CD14-positive monocyte (primary cell): ENCODE measurements at regions not wholly inside any gene's neighbourhood (a gene's known extent, or its start where the extent isn't known, plus 50 kb on each side); places are given as distances from the start of the nearest gene placed in this dataset.

Experiments
- DNase-seq, 3 donors: peaks; one replicate each; pipeline ENCODE4 v3.0.0-alpha.2; 2011 to 2022
- H2AFZ ChIP-seq: 2 replicates; pipeline ENCODE4 v1.6.0; 2012; ENCODE audit warnings: mild to moderate bottlenecking, low read depth, low read length, inconsistent platforms; ENCODE audit not compliant: insufficient read depth, poor library complexity, severe bottlenecking
- H3K27ac ChIP-seq, 2 donors: 1 replicate in 1 of 2; 2 replicates in 1 of 2; pipeline ENCODE4 v1.5.1; 2012 to 2013; ENCODE audit warnings: low read length in 2 of 2, control low read depth in 1 of 2, inconsistent platforms in 1 of 2, low read depth in 1 of 2, mild to moderate bottlenecking in 1 of 2
- H3K27me3 ChIP-seq, 2 donors: one replicate each; pipeline versions ENCODE4 v1.6.0 to v1.6.1; 2011 to 2013; ENCODE audit warnings: low read length in 2 of 2; ENCODE audit not compliant: control insufficient read depth in 2 of 2, insufficient read depth in 2 of 2
- H3K36me3 ChIP-seq, 2 donors: replicated peaks in 1 of 2; 1 replicate in 1 of 2; 2 replicates in 1 of 2; pipeline versions ENCODE4 v1.5.1 to v1.6.1; 2012 to 2013; ENCODE audit warnings: low read length in 2 of 2, control low read depth in 1 of 2, inconsistent platforms in 1 of 2, mild to moderate bottlenecking in 1 of 2; ENCODE audit not compliant: insufficient read depth in 2 of 2, control insufficient read depth in 1 of 2
- H3K4me1 ChIP-seq, 2 donors: 1 replicate in 1 of 2; 2 replicates in 1 of 2; pipeline versions ENCODE4 v1.5.1 to v1.6.1; 2012 to 2013; ENCODE audit warnings: low read length in 2 of 2, control low read depth in 1 of 2, inconsistent platforms in 1 of 2, mild to moderate bottlenecking in 1 of 2, moderate library complexity in 1 of 2; ENCODE audit not compliant: insufficient read depth in 2 of 2, control insufficient read depth in 1 of 2
- H3K4me2 ChIP-seq: replicated peaks from 2 replicates; pipeline ENCODE3; 2012; ENCODE audit warnings: low read length, moderate library complexity, mild to moderate bottlenecking; ENCODE audit not compliant: poor library complexity, severe bottlenecking; ENCODE audit errors: extremely low read depth
- H3K4me3 ChIP-seq, 3 experiments: fragments of 200-600 bp in 1 of 3; sonication (generic) in 1 of 3; replicated peaks in 1 of 3; 1 replicate in 2 of 3; 2 replicates in 1 of 3; pipeline ENCODE4 v1.5.1; 2011 to 2013; ENCODE audit warnings: low read length in 3 of 3, mild to moderate bottlenecking in 3 of 3, control low read depth in 2 of 3, low read depth in 2 of 3, inconsistent platforms in 1 of 3, moderate library complexity in 1 of 3
- H3K79me2 ChIP-seq: 2 replicates; pipeline ENCODE4 v1.6.0; 2012; ENCODE audit warnings: mild to moderate bottlenecking, control low read depth, inconsistent platforms, low read length, moderate library complexity; ENCODE audit not compliant: insufficient read depth
- H3K9ac ChIP-seq: 2 replicates; pipeline ENCODE4 v1.6.0; 2017; ENCODE audit warnings: low read length, mild to moderate bottlenecking; ENCODE audit not compliant: insufficient read depth, poor library complexity, severe bottlenecking
- H3K9me3 ChIP-seq, 2 donors: replicated peaks in 1 of 2; 1 replicate in 1 of 2; 2 replicates in 1 of 2; pipeline versions ENCODE4 v1.5.1 to v1.6.1; 2012 to 2013; ENCODE audit warnings: low read length in 2 of 2, control low read depth in 1 of 2; ENCODE audit not compliant: control insufficient read depth in 1 of 2, insufficient read depth in 1 of 2
- H4K20me1 ChIP-seq: 2 replicates; pipeline ENCODE4 v1.6.0; 2012; ENCODE audit warnings: mild to moderate bottlenecking, low read length, control low read depth, moderate library complexity; ENCODE audit not compliant: insufficient read depth
- H3K27ac Mint-ChIP-seq, 7 donors: one replicate each; pipeline ENCODE4 v1.8.0; 2020; ENCODE audit warnings: mild to moderate bottlenecking in 7 of 7, mixed read lengths in 7 of 7, moderate library complexity in 6 of 7, inconsistent platforms in 2 of 7
- H3K27me3 Mint-ChIP-seq, 3 donors: one replicate each; pipeline ENCODE4 v1.8.0; 2021 to 2022; ENCODE audit warnings: low read depth in 3 of 3, mild to moderate bottlenecking in 3 of 3, mixed read lengths in 3 of 3, moderate library complexity in 3 of 3, inconsistent platforms in 1 of 3
- H3K36me3 Mint-ChIP-seq, 2 donors: one replicate each; pipeline ENCODE4 v1.8.0; 2020; ENCODE audit warnings: mixed read lengths in 2 of 2, inconsistent platforms in 1 of 2, mild to moderate bottlenecking in 1 of 2
- H3K4me1 Mint-ChIP-seq: one replicate; pipeline ENCODE4 v1.8.0; 2020; ENCODE audit warnings: mild to moderate bottlenecking, mixed read lengths
- H3K4me3 Mint-ChIP-seq, 2 donors: one replicate each; pipeline ENCODE4 v1.8.0; 2020; ENCODE audit warnings: mild to moderate bottlenecking in 2 of 2, mixed read lengths in 2 of 2, moderate library complexity in 1 of 2
- H3K9me3 Mint-ChIP-seq, 7 donors: one replicate each; pipeline ENCODE4 v1.8.0; 2020 to 2022; ENCODE audit warnings: mixed read lengths in 7 of 7, mild to moderate bottlenecking in 6 of 7, moderate library complexity in 6 of 7, inconsistent platforms in 2 of 7
- CTCF ChIP-seq: fragments of 200-600 bp; IDR thresholded peaks from one replicate; pipeline ENCODE4 v1.8.0; 2022; ENCODE audit warnings: antibody characterized with exemption, mild to moderate bottlenecking
- WGBS: methylation state at CpG from one replicate; pipeline ENCODE4 v1.1.5; 2013; ENCODE audit warnings: missing lambda C conversion rate; ENCODE audit not compliant: insufficient coverage; 5-methylcytosine and 5-hydroxymethylcytosine counted together
- intact Hi-C, 2 donors: fragments of 100-400 bp; cut with micrococcal nuclease; formaldehyde crosslinking; loops; one replicate each; pipeline versions ENCODE4 v1.15.0 to v1.15.1; 2023

DNA sequence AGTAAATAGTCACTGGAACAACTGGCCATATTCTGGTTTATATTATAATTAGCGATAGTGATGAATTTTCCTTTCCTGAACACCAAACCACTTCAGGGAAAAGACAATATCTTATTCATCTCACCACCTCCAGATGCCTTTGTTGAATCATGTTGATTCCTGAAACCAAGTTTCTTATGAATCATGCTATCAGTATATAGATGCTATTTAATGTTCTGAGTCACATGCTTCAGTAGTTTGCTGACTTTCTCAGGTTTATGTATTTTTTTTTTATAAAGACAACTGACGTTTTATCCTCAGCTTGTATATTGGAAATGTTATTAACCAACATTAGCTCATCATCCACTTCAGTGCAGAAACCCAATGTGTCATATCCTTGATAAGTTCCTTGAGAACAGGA is 710.2 kb upstream of the POU3F2 start:
- Mint-ChIP-seq H3K4me1 (no peaks in the 10 kb centered on the region), H3K27me3 (peaks cover 0 to 2% (median 1%) of the 10 kb centered on the region in 3 donors), H3K27ac (no peak overlapping the region), H3K36me3 (no peaks in the 10 kb centered on the region), H3K9me3 (peaks cover 0 to 1% (median 0%) of the 10 kb centered on the region in 7 donors), H3K4me3 (no peak overlapping the region)
- H3K4me3 ChIP-seq = no peak overlapping the region
- H3K36me3 ChIP-seq = no peaks in the 10 kb centered on the region
- no peaks in the 10 kb centered on the region for H4K20me1 ChIP-seq
- H3K4me1 ChIP-seq = no peaks in the 10 kb centered on the region
- no peak overlapping the region for H3K9ac ChIP-seq
- no peak for DNase-seq
- H2AFZ ChIP-seq = no peak overlapping the region
- H3K4me2 ChIP-seq = no peak overlapping the region
- H3K27ac ChIP-seq = no peak overlapping the region
- intact Hi-C loops = no loop called here
- H3K79me2 ChIP-seq = no peaks in the 10 kb centered on the region
- no CpG with 5 or more reads among the region's 2 CpGs for WGBS
- no peaks in the 10 kb centered on the region for H3K27me3 ChIP-seq
- H3K9me3 ChIP-seq = no peaks in the 10 kb centered on the region
- no peak for TF ChIP-seq CTCF

GRCh38 chr6:98131290-98131990 is 702.9 kb upstream of the POU3F2 start:
- Mint-ChIP-seq H3K27me3 (peaks cover 0 to 2% (median 0%) of the 10 kb centered on the region in 3 donors), H3K36me3 (no peaks in the 10 kb centered on the region), H3K4me3 (no peak overlapping the region), H3K4me1 (no peaks in the 10 kb centered on the region), H3K27ac (no peak overlapping the region), H3K9me3 (peaks cover 0 to 3% (median 0%) of the 10 kb centered on the region in 7 donors)
- WGBS = 70% methylated on average over 2 of the region's 5 CpGs
- Histone ChIP-seq H4K20me1 (no peaks in the 10 kb centered on the region), H3K79me2 (no peaks in the 10 kb centered on the region), H3K4me1 (no peaks in the 10 kb centered on the region), H3K9ac (no peak overlapping the region), H3K36me3 (no peaks in the 10 kb centered on the region), H3K9me3 (no peaks in the 10 kb centered on the region), H2AFZ (no peak overlapping the region), H3K27ac (no peak overlapping the region), H3K4me3 (no peak overlapping the region), H3K4me2 (no peak overlapping the region), H3K27me3 (no peaks in the 10 kb centered on the region)
- TF ChIP-seq CTCF = no peak
- no peak for DNase-seq
- intact Hi-C loops = no loop called here
